Cardiac fibroblast (primary cell): ENCODE measurements at regions not wholly inside any gene's neighbourhood (a gene's known extent, or its start where the extent isn't known, plus 50 kb on each side); places are given as distances from the start of the nearest gene placed in this dataset.

Experiments
- DNase-seq, 2 donors: peaks; one replicate each; pipeline versions ENCODE4 v3.0.0 to v3.0.0-alpha.2; 2010; ENCODE audit warnings: low read depth in 2 of 2
- H3K4me3 ChIP-seq, 2 donors: replicated peaks in 1 of 2; 1 replicate in 1 of 2; 2 replicates in 1 of 2; pipeline ENCODE4 v1.5.1; 2011; ENCODE audit warnings: low read depth in 2 of 2, low read length in 2 of 2, mild to moderate bottlenecking in 2 of 2, moderate library complexity in 1 of 2
- TF ChIP-seq, protein P1 (sequence below): IDR thresholded peaks from one replicate; pipeline ENCODE4 v1.5.1; 2011; ENCODE audit warnings: low read depth, mild to moderate bottlenecking, low read length, inconsistent platforms

- DNase-seq: no peak
- H3K4me3 ChIP-seq: no peak overlapping the region
- TF ChIP-seq, protein P1, sequence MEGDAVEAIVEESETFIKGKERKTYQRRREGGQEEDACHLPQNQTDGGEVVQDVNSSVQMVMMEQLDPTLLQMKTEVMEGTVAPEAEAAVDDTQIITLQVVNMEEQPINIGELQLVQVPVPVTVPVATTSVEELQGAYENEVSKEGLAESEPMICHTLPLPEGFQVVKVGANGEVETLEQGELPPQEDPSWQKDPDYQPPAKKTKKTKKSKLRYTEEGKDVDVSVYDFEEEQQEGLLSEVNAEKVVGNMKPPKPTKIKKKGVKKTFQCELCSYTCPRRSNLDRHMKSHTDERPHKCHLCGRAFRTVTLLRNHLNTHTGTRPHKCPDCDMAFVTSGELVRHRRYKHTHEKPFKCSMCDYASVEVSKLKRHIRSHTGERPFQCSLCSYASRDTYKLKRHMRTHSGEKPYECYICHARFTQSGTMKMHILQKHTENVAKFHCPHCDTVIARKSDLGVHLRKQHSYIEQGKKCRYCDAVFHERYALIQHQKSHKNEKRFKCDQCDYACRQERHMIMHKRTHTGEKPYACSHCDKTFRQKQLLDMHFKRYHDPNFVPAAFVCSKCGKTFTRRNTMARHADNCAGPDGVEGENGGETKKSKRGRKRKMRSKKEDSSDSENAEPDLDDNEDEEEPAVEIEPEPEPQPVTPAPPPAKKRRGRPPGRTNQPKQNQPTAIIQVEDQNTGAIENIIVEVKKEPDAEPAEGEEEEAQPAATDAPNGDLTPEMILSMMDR: no peak
Measured at GRCh38 chr7:130899638-130900401, 165.8 kb upstream of the KLF14 start.

DNA sequence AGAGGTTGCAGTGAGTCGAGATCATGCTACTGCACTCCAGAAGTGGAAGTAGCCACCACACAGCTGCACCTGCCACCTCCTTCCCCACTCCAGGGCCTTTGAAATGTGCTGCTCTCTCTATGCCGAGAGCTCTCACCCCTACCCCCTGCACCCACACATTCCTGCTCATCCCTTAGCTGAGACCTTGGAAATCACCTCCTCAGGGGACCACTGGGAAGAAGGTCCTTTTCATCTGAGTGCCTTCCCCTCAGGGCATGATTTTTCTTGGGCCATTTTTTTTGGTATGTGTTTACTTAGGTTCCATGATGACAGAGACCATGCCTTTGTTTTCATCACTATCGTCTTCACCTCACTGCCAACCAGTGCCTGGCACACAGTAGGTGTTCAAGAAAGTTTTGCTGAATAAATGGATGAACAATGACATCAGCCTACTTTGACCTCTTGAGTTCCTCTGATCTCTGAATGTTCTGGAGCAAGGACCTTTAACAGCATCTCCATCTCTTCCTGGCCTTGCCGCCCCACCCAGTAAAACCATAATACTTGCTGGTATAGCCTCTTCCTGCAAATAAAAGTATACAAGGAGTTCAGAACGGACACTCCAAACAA, 166.6 kb upstream of the KLF14 start:
- TF ChIP-seq, protein P1: no peak
- H3K4me3 ChIP-seq: no peak overlapping the region
- no peak for DNase-seq

DNA sequence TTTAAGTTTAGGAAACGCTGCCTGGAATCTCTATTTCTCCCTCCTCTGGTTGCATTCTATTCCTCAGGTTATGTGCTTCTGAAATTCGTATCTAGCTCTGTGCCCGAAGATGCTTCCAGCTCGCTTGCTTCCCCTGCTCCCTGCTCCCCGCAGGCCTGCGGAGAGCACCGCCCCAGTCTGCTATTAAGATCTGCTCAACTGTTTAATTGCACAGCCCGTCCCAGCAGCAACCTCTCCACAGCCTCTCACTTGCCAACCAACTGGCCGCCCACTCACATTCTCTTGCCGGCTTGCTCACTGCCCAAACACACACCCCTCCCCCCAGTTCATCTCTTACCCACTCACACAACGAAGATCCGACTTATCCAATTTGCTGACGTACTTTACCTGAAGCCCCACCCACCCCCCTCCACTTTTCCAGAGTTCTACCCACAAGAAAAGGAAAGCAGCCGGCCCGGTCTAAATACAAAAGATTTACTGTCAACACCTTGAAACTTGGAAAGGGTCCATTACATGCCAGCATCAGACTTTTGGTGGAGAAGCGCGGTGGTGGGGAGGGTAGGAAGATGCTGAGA, 167.3 kb upstream of the KLF14 start:
- peak; percentile 92 to 97 for DNase-seq
- TF ChIP-seq, protein P1: no peak
- peak overlapping the region in 1 of 2 donors; percentile 7 for H3K4me3 ChIP-seq

GRCh38 chr7:130902755-130903357, 168.8 kb upstream of the KLF14 start:
- peak overlapping the region in 1 of 2 donors; percentile 9 for H3K4me3 ChIP-seq
- DNase-seq: no peak
- TF ChIP-seq, protein P1: no peak

GRCh38 chr7:130903358-130903974, 169.5 kb upstream of the KLF14 start:
- TF ChIP-seq, protein P1: no peak
- H3K4me3 ChIP-seq: peak overlapping the region in 1 of 2 donors; percentile 5
- DNase-seq: peak; percentile 95 to 98

DNA sequence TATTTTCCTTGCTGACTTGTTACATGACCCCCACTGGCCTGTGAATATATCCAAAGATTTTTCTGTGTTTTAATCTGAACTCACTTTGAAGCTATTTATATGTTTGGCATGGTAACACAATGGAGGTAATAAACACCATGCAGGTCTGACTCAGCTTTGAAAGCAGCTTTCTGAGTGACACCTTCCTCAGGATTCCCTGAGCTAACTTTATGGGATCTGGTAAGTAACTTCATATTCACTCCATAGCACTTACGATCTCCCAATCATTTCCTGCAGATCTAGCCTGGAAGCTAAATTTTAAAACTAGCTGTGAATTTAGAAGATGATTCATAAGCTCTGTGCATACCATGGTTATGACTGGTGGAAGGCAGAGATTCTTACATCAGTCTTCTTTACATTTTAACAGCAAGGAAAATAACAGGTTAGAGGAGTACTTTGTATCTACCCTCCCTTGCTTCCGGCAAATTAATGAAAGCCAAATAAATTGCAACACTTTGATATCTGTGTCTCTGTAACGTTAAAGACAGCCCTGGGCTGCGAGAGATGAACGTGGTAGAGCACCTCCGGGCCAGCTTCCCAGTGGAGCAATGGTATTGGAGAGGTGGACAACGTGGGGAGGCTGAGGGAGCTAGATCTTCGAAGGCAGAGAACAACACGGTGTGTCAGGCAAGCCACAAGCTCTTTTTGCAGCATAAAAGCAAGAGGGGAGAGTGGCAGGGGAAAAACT, 170.2 kb upstream of the KLF14 start:
- peak; percentile 91 to 95 for DNase-seq

More for the DNA sequence above, 170.2 kb upstream of the KLF14 start:
- TF ChIP-seq, protein P1: no peak
- H3K4me3 ChIP-seq: peak overlapping the region; percentile 8 to 11
